ENCODE measurements at regions not wholly inside any gene's neighbourhood (a gene's known extent, or its start where the extent isn't known, plus 50 kb on each side); places are given as distances from the start of the nearest gene placed in this dataset.

- Mint-ChIP-seq H3K27me3 (no peaks in the 10 kb centered on the region), H3K36me3 (no peaks in the 10 kb centered on the region), H3K4me3 (no peak overlapping the region), H3K9me3 (peaks cover 10% of the 10 kb centered on the region), H3K4me1 (ENCODE audit: low read depth in 2 of 2) (no peaks in the 10 kb centered on the region), H3K27ac (no peak overlapping the region)
- DNase-seq (ENCODE audit: low spot score) (no peak), ATAC-seq (no peak)
Observed at GRCh38 chr20:12198281-12198680, 280.6 kb downstream of the BTBD3 start.

- DNase-seq (ENCODE audit: low spot score), result no peak
- Mint-ChIP-seq H3K36me3 (no peaks in the 10 kb centered on the region), H3K4me3 (no peak overlapping the region), H3K27ac (no peak overlapping the region), H3K4me1 (ENCODE audit: low read depth in 2 of 2) (no peaks in the 10 kb centered on the region), H3K9me3 (peaks cover 7% of the 10 kb centered on the region), H3K27me3 (no peaks in the 10 kb centered on the region)
- ATAC-seq, result no peak
Observed at GRCh38 chr20:12199703-12200102, 282.0 kb downstream of the BTBD3 start.

DNA sequence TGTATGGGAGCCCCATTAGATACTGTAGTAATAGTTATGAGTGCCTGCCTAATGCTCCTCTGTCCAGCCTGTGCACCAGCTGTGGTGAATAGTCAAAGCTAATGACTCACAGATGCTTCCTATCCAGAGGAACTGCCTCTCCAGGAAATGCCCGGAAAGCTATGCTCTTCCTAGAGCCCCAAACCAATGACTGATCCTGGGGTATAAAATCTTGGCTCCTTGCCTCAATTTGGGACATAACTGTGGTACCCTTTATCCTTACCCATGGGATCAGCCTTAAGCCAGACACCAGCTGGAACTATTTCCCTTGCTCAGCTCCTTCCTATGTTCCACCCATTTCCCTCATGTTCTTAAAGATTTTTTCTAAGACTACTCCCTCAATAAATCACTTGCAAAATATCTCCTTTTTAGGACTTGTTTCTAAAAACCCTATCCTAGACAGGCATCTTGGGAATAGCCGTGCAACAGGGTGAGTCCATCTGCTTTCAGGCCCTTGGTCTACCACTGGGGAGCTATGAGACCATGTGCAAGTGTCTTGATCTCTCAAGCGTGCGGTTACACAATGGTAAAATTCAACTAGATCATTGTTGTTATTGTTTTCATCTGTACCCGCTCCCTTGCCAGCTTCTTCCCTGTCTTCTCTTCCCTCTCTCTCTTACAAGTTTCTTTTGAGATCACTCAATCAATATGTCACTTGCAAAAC, 283.7 kb downstream of the BTBD3 start:
- Mint-ChIP-seq H3K4me1 (ENCODE audit: low read depth in 2 of 2) (no peaks in the 10 kb centered on the region), H3K27me3 (no peaks in the 10 kb centered on the region), H3K27ac (no peak overlapping the region), H3K36me3 (no peaks in the 10 kb centered on the region), H3K9me3 (peaks cover 7% of the 10 kb centered on the region), H3K4me3 (no peak overlapping the region)
- ATAC-seq (no peak), DNase-seq (ENCODE audit: low spot score) (no peak)

DNA sequence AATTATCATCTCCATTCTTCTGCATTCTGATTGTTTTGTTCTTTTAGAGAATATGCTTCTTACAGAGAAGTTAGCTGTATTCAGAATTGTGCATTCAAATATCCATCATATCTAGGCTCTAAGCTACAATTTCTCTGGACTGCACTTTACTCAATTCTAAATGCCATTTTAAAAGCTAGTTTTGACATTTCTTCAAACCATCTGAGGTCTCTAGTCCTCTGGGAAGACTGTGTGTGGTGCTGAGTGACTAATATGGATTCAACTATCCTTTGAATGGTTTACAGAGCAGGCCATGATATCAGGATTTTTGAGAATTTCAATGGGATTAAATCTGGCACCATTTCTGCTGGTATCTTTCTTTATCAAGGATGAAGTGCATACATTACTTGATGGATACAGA, 285.7 kb downstream of the BTBD3 start:
- no peaks in the 10 kb centered on the region for H3K27me3 Mint-ChIP-seq
- no peak for DNase-seq (ENCODE audit: low spot score)
- H3K36me3 Mint-ChIP-seq, result no peaks in the 10 kb centered on the region
- H3K4me3 Mint-ChIP-seq, result no peak overlapping the region
- H3K9me3 Mint-ChIP-seq, result peaks cover 5% of the 10 kb centered on the region
- no peak overlapping the region for H3K27ac Mint-ChIP-seq
- H3K4me1 Mint-ChIP-seq (ENCODE audit: low read depth in 2 of 2), result no peaks in the 10 kb centered on the region
- ATAC-seq, result no peak

GRCh38 chr20:12203981-12204380, 286.3 kb downstream of the BTBD3 start:
- Mint-ChIP-seq H3K27ac (no peak overlapping the region), H3K36me3 (no peaks in the 10 kb centered on the region), H3K4me3 (no peak overlapping the region), H3K9me3 (no peaks in the 10 kb centered on the region), H3K27me3 (no peaks in the 10 kb centered on the region), H3K4me1 (ENCODE audit: low read depth in 2 of 2) (no peaks in the 10 kb centered on the region)
- DNase-seq (ENCODE audit: low spot score) (no peak), ATAC-seq (no peak)

GRCh38 chr20:12207875-12208274, 290.2 kb downstream of the BTBD3 start:
- DNase-seq (ENCODE audit: low spot score) (no peak), ATAC-seq (no peak)
- H3K27ac Mint-ChIP-seq, result no peak overlapping the region
- H3K4me1 Mint-ChIP-seq (ENCODE audit: low read depth in 2 of 2), result no peaks in the 10 kb centered on the region
- no peak overlapping the region for H3K4me3 Mint-ChIP-seq
- no peaks in the 10 kb centered on the region for H3K27me3 Mint-ChIP-seq
- peaks cover 8% of the 10 kb centered on the region for H3K9me3 Mint-ChIP-seq
- H3K36me3 Mint-ChIP-seq, result no peaks in the 10 kb centered on the region

- Mint-ChIP-seq H3K27me3 (no peaks in the 10 kb centered on the region), H3K27ac (no peak overlapping the region), H3K9me3 (peaks cover 11% of the 10 kb centered on the region), H3K4me3 (no peak overlapping the region), H3K36me3 (no peaks in the 10 kb centered on the region), H3K4me1 (ENCODE audit: low read depth in 2 of 2) (no peaks in the 10 kb centered on the region)
- ATAC-seq, result no peak
- no peak for DNase-seq (ENCODE audit: low spot score)
Observed at GRCh38 chr20:12210591-12210990, 292.9 kb downstream of the BTBD3 start.

DNA sequence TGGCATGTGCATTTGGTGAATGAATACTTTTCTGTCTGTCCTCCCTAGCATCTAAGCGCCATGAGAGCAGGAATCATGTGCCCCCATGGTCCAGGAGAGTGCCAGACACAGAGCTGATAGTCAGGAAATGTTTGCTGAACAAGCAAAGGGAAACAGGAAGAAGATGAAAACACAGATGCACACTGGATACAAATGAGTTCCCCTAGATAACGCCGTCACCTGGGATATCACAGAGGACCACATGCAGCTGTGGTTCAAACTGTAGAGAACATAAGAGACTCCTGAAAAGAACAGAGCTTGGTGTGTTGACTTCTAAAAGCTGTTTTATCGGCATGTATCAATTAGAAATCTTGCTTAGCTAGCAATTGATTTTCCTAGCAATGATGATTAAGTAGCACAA, 293.7 kb downstream of the BTBD3 start:
- peaks cover 11% of the 10 kb centered on the region for H3K9me3 Mint-ChIP-seq
- H3K36me3 Mint-ChIP-seq, result no peaks in the 10 kb centered on the region
- no peaks in the 10 kb centered on the region for H3K4me1 Mint-ChIP-seq (ENCODE audit: low read depth in 2 of 2)
- DNase-seq (ENCODE audit: low spot score) (no peak), ATAC-seq (no peak)
- H3K27ac Mint-ChIP-seq, result no peak overlapping the region
- no peaks in the 10 kb centered on the region for H3K27me3 Mint-ChIP-seq
- no peak overlapping the region for H3K4me3 Mint-ChIP-seq

DNA sequence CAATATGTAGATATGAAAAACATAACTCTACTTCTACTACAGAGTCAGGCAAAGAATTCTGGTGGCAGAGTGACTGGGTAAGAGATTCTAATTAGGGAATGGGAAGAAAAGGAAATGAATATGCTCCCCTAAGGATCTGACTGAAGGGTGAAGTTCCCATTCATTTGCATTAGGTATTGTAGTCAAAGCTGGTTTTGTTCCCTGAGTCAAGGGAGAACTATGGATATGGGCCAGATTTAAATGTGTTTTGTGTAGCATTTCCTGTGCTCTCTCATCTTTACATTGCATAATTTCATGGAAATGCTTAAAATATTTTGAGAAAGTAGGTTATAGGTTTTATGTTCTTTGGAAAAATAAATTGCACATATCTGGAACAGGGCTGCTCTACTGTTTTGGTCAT, 299.7 kb downstream of the BTBD3 start:
- DNase-seq (ENCODE audit: low spot score) (no peak), ATAC-seq (no peak)
- Mint-ChIP-seq H3K4me3 (no peak overlapping the region), H3K4me1 (ENCODE audit: low read depth in 2 of 2) (no peaks in the 10 kb centered on the region), H3K27me3 (no peaks in the 10 kb centered on the region), H3K9me3 (peaks cover 10% of the 10 kb centered on the region), H3K27ac (no peak overlapping the region), H3K36me3 (peaks cover 4% of the 10 kb centered on the region)

- Mint-ChIP-seq H3K27me3 (no peaks in the 10 kb centered on the region), H3K27ac (no peak overlapping the region), H3K4me3 (no peak overlapping the region), H3K9me3 (peaks cover 5% of the 10 kb centered on the region), H3K36me3 (peaks cover 8% of the 10 kb centered on the region), H3K4me1 (ENCODE audit: low read depth in 2 of 2) (no peaks in the 10 kb centered on the region)
- ATAC-seq (no peak), DNase-seq (ENCODE audit: low spot score) (no peak)
Observed at GRCh38 chr20:12219798-12220197, 302.1 kb downstream of the BTBD3 start.

DNA sequence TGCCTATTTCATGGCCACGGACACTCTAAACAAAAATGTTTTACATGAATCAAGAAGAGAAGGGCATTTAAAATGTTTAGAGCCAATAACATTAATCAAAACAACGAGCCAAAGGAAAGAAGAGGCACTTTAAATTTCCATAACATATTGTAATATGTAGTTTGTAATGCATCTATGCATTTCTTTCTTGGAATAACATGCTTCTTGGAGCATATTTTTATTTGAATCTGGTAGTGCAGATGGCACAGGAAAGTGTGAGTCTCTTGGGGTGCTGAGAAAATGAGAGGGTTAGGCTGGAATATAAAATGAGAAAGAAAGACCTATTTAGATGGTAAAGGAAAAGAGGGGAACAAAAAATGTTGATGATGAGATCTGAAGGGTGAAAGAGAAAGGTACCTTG, 305.4 kb downstream of the BTBD3 start:
- peaks cover 5% of the 10 kb centered on the region for H3K9me3 Mint-ChIP-seq
- no peak overlapping the region for H3K27ac Mint-ChIP-seq
- H3K4me1 Mint-ChIP-seq (ENCODE audit: low read depth in 2 of 2), result no peaks in the 10 kb centered on the region
- H3K36me3 Mint-ChIP-seq, result peaks cover 8% of the 10 kb centered on the region
- no peaks in the 10 kb centered on the region for H3K27me3 Mint-ChIP-seq
- H3K4me3 Mint-ChIP-seq, result no peak overlapping the region
- DNase-seq (ENCODE audit: low spot score), result no peak
- no peak for ATAC-seq

DNA sequence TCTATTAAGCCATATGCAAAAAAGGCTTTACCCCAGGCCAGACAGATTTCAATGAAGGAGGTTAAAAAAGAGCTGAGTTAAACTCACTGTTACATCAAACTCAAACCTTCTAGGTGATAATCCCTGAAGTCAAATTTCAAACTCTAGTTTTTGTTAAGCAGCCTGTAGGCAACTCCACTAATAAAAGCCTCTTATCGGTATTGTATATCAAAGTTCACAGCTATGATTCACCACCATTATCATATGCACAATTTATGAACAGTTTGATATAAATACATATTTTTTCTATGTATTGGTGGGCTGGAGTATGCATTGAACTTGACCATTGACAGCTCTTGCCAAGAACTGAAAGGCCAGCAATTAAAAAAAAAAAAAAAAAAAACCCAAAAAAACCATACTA, 308.2 kb downstream of the BTBD3 start:
- ATAC-seq (no peak), DNase-seq (ENCODE audit: low spot score) (no peak)
- H3K9me3 Mint-ChIP-seq, result peaks cover 7% of the 10 kb centered on the region
- H3K4me1 Mint-ChIP-seq (ENCODE audit: low read depth in 2 of 2), result no peaks in the 10 kb centered on the region
- H3K27me3 Mint-ChIP-seq, result no peaks in the 10 kb centered on the region
- H3K36me3 Mint-ChIP-seq, result peaks cover 8% of the 10 kb centered on the region
- no peak overlapping the region for H3K4me3 Mint-ChIP-seq
- no peak overlapping the region for H3K27ac Mint-ChIP-seq

- ATAC-seq (no peak), DNase-seq (ENCODE audit: low spot score) (no peak)
- H3K4me1 Mint-ChIP-seq (ENCODE audit: low read depth in 2 of 2), result no peaks in the 10 kb centered on the region
- no peak overlapping the region for H3K4me3 Mint-ChIP-seq
- H3K9me3 Mint-ChIP-seq, result peaks cover 9% of the 10 kb centered on the region
- H3K27me3 Mint-ChIP-seq, result no peaks in the 10 kb centered on the region
- no peaks in the 10 kb centered on the region for H3K36me3 Mint-ChIP-seq
- H3K27ac Mint-ChIP-seq, result no peak overlapping the region
Observed at GRCh38 chr20:12229891-12230290, 312.2 kb downstream of the BTBD3 start.

DNA sequence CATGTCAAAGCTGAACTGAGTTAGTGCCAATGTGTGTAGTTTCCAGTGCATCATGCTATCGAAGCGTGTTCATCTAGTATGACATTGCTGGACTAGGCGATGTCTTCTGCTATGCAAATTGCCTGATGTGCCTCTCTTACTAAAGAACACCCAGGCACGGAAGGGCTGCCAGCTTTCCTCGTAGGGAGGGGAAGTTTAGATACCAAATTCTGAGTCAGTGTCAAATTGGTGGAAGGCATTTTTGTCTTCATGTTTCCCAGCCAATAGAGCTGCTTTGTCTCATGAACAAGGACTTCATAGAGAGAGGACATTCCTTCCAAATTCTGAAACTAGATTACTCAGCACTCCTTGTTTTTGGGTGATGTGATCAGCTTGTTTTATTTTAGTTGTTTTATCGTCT, 320.1 kb downstream of the BTBD3 start:
- Mint-ChIP-seq H3K27me3 (no peaks in the 10 kb centered on the region), H3K9me3 (peaks cover 10% of the 10 kb centered on the region)
- no peak for ATAC-seq

GRCh38 chr20:12241065-12241464, 323.4 kb downstream of the BTBD3 start:
- Mint-ChIP-seq H3K36me3 (peaks cover 4% of the 10 kb centered on the region), H3K27ac (no peak overlapping the region), H3K4me1 (ENCODE audit: low read depth in 2 of 2) (no peaks in the 10 kb centered on the region), H3K4me3 (no peak overlapping the region), H3K9me3 (peaks cover 14% of the 10 kb centered on the region), H3K27me3 (no peaks in the 10 kb centered on the region)
- ATAC-seq (no peak), DNase-seq (ENCODE audit: low spot score) (no peak)

More for the DNA sequence above, 320.1 kb downstream of the BTBD3 start:
- Mint-ChIP-seq H3K27ac (no peak overlapping the region), H3K36me3 (peaks cover 4% of the 10 kb centered on the region), H3K4me1 (ENCODE audit: low read depth in 2 of 2) (no peaks in the 10 kb centered on the region), H3K4me3 (no peak overlapping the region)
- no peak for DNase-seq (ENCODE audit: low spot score)

All from natural killer cell treated with Interleukin-12 subunit alpha and Interleukin-12 subunit beta and Interleukin-15 and Interleukin-18, amount 100 ng/mL, for 72 hours (primary cell).